K562 (cell line): ENCODE measurements at regions not wholly inside any gene's neighbourhood (a gene's known extent, or its start where the extent isn't known, plus 50 kb on each side); places are given as distances from the start of the nearest gene placed in this dataset.

Source experiments
- ATAC-seq: fragments of 200-7000 bp; cut with Tn5 transposase; 3 replicates; pipeline ENCODE4 v1.9.1; 2020; ENCODE audit warnings: moderate library complexity
- BruUV-seq: library from RNA; stranded (reverse); fragments of 400-500 nt; replicated peaks from 2 replicates; lab custom pipeline; 2021; lab: Mats Ljungman, UMichigan
- CTCF ChIA-PET: fragments of 300-600 bp; formaldehyde crosslinking; extraction: SDS; loops from one replicate; lab custom pipeline; 2021; ENCODE audit warnings: low intra/inter-chr PET ratio; lab: Yijun Ruan, JAX
- POLR2A ChIA-PET: fragments of 300-600, 350-650 bp; sonication (Branson Sonifier 250); formaldehyde crosslinking; extraction: SDS; loops from one replicate; lab custom pipeline; 2021; ENCODE audit warnings: antibody characterized with exemption, inconsistent platforms; lab: Yijun Ruan, JAX
- DNase-seq, 4 experiments: peaks; one replicate each; pipeline versions ENCODE4 v3.0.0 to v3.0.0-alpha.2; 2011 to 2018; ENCODE audit warnings: low spot score in 3 of 4, mixed read lengths in 3 of 4; ENCODE audit errors: extremely low read depth in 1 of 4
- FAIRE-seq: peaks from 2 replicates; lab custom pipeline; 2011; peaks lifted over from hg19 to GRCh38; lab: Jason Lieb, UNC
- H2AFZ ChIP-seq: 2 replicates; pipeline ENCODE4 v1.6.0; 2011; ENCODE audit warnings: low read depth, low read length, control low read depth, inconsistent platforms
- H3K27ac ChIP-seq: fragments of 200-600 bp; 3 replicates; pipeline ENCODE4 v1.8.0; 2011; ENCODE audit warnings: low read depth, mild to moderate bottlenecking, control low read depth, inconsistent platforms, low read length, moderate library complexity, mixed read lengths; ENCODE audit errors: extremely low read depth
- H3K27me3 ChIP-seq, 2 experiments: fragments of 300-600 bp in 1 of 2; 2 replicates in 1 of 2; 3 replicates in 1 of 2; pipeline versions ENCODE4 v1.6.0 to v1.8.0; 2011; ENCODE audit warnings: inconsistent platforms in 2 of 2, low read length in 2 of 2, mild to moderate bottlenecking in 1 of 2, mixed read lengths in 1 of 2, moderate library complexity in 1 of 2; ENCODE audit not compliant: control insufficient read depth in 2 of 2, insufficient read depth in 2 of 2
- H3K36me3 ChIP-seq: fragments of 300-600 bp; 3 replicates; pipeline ENCODE4 v1.8.0; 2011; ENCODE audit warnings: mild to moderate bottlenecking, low read length, inconsistent platforms; ENCODE audit not compliant: control insufficient read depth, insufficient read depth
- H3K4me1 ChIP-seq, 2 experiments: fragments of 200-600 bp in 1 of 2; replicated peaks in 1 of 2; 2 replicates in 1 of 2; 3 replicates in 1 of 2; pipeline versions ENCODE4 v1.5.1 to v1.8.0; 2011; ENCODE audit warnings: inconsistent platforms in 2 of 2, low read length in 2 of 2, mild to moderate bottlenecking in 1 of 2, mixed read lengths in 1 of 2, moderate library complexity in 1 of 2; ENCODE audit not compliant: control insufficient read depth in 2 of 2, insufficient read depth in 2 of 2
- H3K4me2 ChIP-seq: 2 replicates; pipeline ENCODE4 v1.6.1; 2011; ENCODE audit warnings: low read length, control low read depth, inconsistent platforms, mixed read lengths; ENCODE audit not compliant: insufficient read depth
- H3K4me3 ChIP-seq: fragments of 200-600 bp; sonication (generic), shearing (Covaris generic); 2 replicates; pipeline ENCODE4 v1.5.1; 2016; ENCODE audit warnings: control low read depth, inconsistent platforms
- H3K79me2 ChIP-seq: fragments of 200-600 bp; 3 replicates; pipeline ENCODE4 v1.8.0; 2011; ENCODE audit warnings: low read length, inconsistent platforms; ENCODE audit not compliant: control insufficient read depth, insufficient read depth
- H3K9ac ChIP-seq, 2 experiments: 2 replicates each; pipeline versions ENCODE4 v1.6.0 to v1.6.1; 2011; ENCODE audit warnings: low read depth in 2 of 2, low read length in 2 of 2, control low read depth in 1 of 2, inconsistent platforms in 1 of 2, mild to moderate bottlenecking in 1 of 2, mixed read lengths in 1 of 2; ENCODE audit not compliant: insufficient read depth in 1 of 2
- H3K9me1 ChIP-seq: one replicate; pipeline ENCODE4 v1.6.0; 2011; ENCODE audit warnings: inconsistent platforms, mild to moderate bottlenecking, low read length, moderate library complexity; ENCODE audit not compliant: control insufficient read depth, insufficient read depth
- H3K9me3 ChIP-seq: replicated peaks from 2 replicates; pipeline ENCODE4 v1.5.1; 2011; ENCODE audit warnings: low read depth, low read length, inconsistent platforms; ENCODE audit not compliant: control insufficient read depth, insufficient read depth
- H4K20me1 ChIP-seq: replicated peaks from 2 replicates; pipeline ENCODE4 v1.6.1; 2011; ENCODE audit warnings: low read length, inconsistent platforms, mixed read lengths; ENCODE audit not compliant: control insufficient read depth, insufficient read depth
- CHD1 ChIP-seq: fragments of 200-600 bp; sonication (generic); IDR thresholded peaks from one replicate; pipeline ENCODE4 v1.6.1; 2012; ENCODE audit warnings: mild to moderate bottlenecking, moderate library complexity, low read length, inconsistent platforms
- ETS1 ChIP-seq: conservative IDR thresholded peaks from 2 replicates; pipeline ENCODE4 v1.6.1; 2011; ENCODE audit warnings: low read depth, mild to moderate bottlenecking, low read length; ENCODE audit not compliant: control insufficient read depth
- FOXK1 ChIP-seq: sonication (generic); formaldehyde crosslinking; IDR thresholded peaks from 2 replicates; pipeline ENCODE4 v1.8.0; 2022; ENCODE audit warnings: missing genetic modification reagents, mild to moderate bottlenecking, borderline replicate concordance
- FOXP4 ChIP-seq: sonication (generic); formaldehyde crosslinking; IDR thresholded peaks from 2 replicates; pipeline ENCODE4 v1.8.0; 2022; ENCODE audit warnings: mild to moderate bottlenecking, missing genetic modification reagents, borderline replicate concordance
- JUNB ChIP-seq: fragments of 450-650 bp; formaldehyde crosslinking; conservative IDR thresholded peaks from 2 replicates; pipeline ENCODE4 v1.4.0; 2020; ENCODE audit warnings: mild to moderate bottlenecking
- PHB2 ChIP-seq: fragments of 450-650 bp; IDR thresholded peaks from 2 replicates; pipeline ENCODE4 v1.6.1; 2017; ENCODE audit warnings: low read depth
- WGBS: fragments of 100-300 bp; shearing (Covaris generic); methylation state at CpG from one replicate; pipeline ENCODE4 v1.1.6; 2016; ENCODE audit warnings: low coverage, mixed read lengths; ENCODE audit not compliant: insufficient coverage; ENCODE audit errors: missing lambda C conversion rate; 5-methylcytosine and 5-hydroxymethylcytosine counted together
- in situ Hi-C: fragments of 300-500 bp; cut with MboI; formaldehyde crosslinking; loops from 4 replicates; pipeline ENCODE4 v1.15.0; 2018; ENCODE audit warnings: inconsistent platforms, mixed read lengths
- intact Hi-C: fragments of 100-400 bp; cut with micrococcal nuclease; formaldehyde crosslinking; loops from 2 replicates; pipeline ENCODE4 v1.14.2; 2022

GRCh38 chr7:50834031-50834535 lies 51.4 kb upstream of the GRB10 start:
- Histone ChIP-seq H3K9me1 (no peaks in the 10 kb centered on the region), H3K9ac (no peak overlapping the region), H3K36me3 (no peaks in the 10 kb centered on the region), H3K9me3 (no peaks in the 10 kb centered on the region), H3K27ac (no peak overlapping the region)
- intact Hi-C loops, result no loop called here
- FAIRE-seq (no peak), DNase-seq (no peak)
- CTCF ChIA-PET, result no interaction called here
- TF ChIP-seq JUNB (no peak), PHB2 (no peak), FOXP4 (CRISPR knock-in tag) (no peak), FOXK1 (CRISPR knock-in tag) (no peak), CHD1 (no peak), ETS1 (no peak)
- TF ChIP-seq, all 486 proteins: peak for 0
- in situ Hi-C loops, result no loop called here
- H3K4me2 ChIP-seq, result no peak overlapping the region
- ATAC-seq, result no peak
- BruUV-seq, result no TSS peak
- no peaks in the 10 kb centered on the region for H3K4me1 ChIP-seq
- POLR2A ChIA-PET, result interaction anchor here (1.1 kb wide), 1 partner anchor 12 kb away, joined by 5 read pairs; no protein-coding TSS in a partner anchor
- peaks cover 3% of the 10 kb centered on the region; the same call in 1 of the 2 replicates for H4K20me1 ChIP-seq
- H2AFZ ChIP-seq, result no peak overlapping the region
- no peaks in the 10 kb centered on the region for H3K79me2 ChIP-seq
- 0% methylated on average over 1 of the region's 1 CpG for WGBS
- H3K4me3 ChIP-seq, result no peak overlapping the region
- H3K27me3 ChIP-seq, result peaks cover 44 to 64% of the 10 kb centered on the region in 2 experiments
